HG03342 (cell line): ENCODE measurements at regions not wholly inside any gene's neighbourhood (a gene's known extent, or its start where the extent isn't known, plus 50 kb on each side); places are given as distances from the start of the nearest gene placed in this dataset.
"Not testable (repeated sequence)": the region's sequence is repeated elsewhere in the genome, so short reads cannot be mapped to it uniquely, and the experiment has no call there.

Experiments used
- ATAC-seq: cut with Tn5 transposase; IDR thresholded peaks from one replicate; pipeline ENCODE4 v1.9.1; 2021; ENCODE audit warnings: mild to moderate bottlenecking, moderate library complexity; ENCODE audit not compliant: unreplicated experiment

DNA sequence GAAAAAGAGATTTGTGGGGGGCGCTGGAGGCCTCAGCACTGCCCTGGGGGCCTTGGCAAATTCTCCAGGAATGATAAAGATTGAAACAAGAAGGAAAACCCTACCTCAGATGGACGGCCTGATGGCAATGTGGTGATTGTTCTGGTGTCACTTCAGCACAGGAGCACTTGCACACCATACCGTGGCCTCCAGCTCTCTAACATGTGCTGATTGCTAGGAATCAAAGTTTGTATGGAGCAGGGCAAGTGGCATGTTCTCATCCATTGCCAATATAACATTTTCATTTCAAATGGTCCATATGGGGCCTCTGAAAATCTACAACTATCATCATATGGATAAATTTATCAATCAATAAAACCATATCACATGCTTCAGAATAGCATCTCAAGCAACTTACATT lies 253.0 kb downstream of the DEPDC1B start:
- ATAC-seq, result no peak

DNA sequence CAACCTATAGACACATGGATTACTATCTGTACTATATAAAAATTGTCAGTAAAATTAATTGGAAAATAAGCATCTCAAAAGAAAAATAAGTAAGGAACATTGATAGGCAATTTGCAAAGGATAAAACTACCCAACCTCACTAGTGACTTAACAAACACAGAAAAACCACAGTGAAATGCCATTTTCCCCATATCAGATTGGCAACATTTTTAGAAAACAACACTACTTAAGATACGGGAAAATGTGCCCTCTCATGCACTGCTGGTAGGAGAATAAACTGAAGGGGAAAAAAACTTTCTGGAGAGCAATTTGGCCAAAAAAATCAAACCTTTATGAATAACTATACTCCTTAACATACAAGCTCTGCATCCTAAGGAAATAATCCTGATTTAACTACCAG lies 254.0 kb downstream of the DEPDC1B start:
- no peak for ATAC-seq

DNA sequence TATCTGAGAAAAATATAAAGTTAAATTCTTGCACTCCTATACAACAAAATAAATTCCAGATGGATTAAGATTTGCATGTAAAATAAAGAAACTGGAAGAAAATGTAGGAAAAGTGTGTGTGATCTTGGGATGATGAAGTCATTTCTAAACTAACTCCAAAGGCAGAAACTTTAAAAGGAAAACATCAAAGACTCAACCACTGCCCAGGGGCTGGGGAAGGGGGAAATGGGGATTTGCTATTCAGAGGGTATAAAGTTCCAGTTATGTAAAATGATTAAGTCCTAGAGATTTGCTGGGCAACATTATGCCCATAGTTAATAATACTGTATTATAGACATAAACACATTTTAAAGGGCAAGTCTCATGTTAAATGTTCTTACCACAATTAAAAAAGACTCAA lies 254.5 kb downstream of the DEPDC1B start:
- ATAC-seq, result no peak

DNA sequence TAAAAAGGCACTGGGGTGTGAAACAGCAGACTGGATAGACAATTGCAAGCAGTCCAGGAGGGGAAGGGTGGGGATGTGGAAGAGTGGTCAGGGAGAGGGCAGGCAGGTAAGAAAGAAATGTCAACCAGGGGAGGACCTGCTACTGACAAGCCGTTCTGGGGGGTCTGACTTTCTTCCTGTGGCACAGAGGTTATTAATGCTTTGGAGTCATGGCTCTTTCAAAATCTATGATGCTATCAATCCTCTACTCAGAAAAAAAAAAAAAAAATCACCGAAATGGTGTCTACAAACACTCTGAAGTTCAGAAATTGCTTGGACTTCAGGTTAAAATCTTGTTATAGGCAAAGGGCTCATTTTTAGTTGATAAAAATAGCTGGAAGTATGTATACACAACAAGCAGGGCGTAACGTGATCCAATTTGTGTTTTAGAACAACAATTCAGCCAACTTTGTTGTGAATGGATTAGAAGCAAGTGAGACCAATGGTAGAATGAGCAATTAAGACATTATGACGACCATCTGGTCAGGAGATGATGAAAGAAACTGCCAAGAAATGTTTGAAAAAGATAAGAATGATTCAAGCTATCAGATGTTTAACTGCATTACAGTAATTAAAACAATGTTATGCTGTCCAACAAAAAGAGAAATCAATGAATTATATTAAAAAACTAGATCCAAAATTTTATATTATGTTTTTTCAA lies 255.2 kb downstream of the DEPDC1B start:
- no peak for ATAC-seq

DNA sequence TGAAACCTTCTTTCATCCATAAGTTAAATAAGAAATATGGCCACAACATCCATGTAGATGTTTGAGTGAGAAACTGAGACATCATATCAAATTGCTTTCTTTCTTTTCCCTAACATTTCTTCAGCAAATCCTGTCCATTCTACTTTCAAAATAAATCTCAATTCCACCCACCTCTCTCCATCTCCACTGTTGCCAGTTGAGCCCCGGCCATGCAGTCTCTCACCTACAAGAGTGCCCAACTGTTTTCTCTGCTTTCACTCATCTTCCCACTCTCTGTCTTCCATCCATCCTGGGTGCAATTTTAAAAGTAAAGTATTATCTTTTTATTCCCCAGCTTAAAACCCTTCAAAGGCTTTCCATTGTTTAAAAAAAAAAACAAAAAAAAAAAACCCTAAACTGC lies 260.4 kb downstream of the DEPDC1B start:
- ATAC-seq, result no peak

DNA sequence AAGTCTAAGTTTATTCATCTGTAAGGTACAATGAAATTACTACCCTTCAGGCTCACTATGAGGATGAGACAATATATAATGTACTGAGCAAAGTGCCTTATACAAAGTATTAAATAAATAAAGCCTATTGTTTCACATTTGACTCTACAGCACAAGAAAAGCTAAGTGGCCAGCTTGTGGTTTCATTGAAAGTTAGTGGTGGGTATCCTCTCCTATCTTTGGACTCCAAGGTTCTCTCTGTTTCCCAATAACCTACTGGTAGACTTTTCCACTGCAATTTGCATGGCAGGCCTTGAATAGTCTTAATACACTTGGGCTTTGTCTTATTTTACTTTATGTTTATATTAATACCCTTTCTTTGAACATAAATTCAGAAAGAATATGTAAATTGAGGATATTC lies 262.7 kb downstream of the DEPDC1B start:
- ATAC-seq, result no peak

DNA sequence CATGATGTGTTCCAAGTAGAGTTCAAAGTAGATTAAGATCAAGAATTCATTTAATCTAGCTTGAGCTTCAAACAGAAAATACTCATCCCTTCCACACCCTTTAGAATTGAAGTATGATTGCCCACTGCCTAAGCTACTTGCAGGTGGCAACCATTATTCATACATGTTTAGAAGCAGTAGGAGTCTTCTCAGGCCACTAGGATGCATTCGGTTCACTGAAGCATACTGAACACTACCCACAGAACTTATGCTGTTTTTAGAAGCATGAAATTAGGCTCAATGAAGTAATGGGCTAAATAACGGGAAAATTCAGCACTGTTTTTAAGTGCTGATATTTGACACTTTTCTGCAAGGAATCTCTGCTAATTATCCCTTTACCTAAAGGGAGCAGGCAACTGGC lies 263.4 kb downstream of the DEPDC1B start:
- peak; percentile 80 for ATAC-seq

DNA sequence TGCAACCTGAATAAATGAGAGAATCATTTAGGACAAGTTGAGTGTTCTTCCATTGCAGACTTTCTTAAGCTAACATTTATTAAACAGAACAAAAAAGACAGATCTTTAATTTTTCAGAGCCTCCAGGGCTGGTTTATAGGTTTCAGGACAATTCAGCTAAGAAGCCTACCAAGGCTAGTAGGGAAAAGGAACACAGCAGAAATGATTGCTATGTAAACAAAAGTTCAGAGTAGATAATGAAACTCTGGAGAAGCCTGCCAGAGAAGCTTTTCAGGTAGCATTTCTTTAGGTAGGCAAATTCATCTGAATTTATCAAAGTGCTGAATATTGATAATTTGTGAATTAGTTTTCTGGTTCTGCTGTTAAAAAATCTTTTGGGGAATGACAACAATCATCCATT lies 264.2 kb downstream of the DEPDC1B start:
- ATAC-seq, result no peak

DNA sequence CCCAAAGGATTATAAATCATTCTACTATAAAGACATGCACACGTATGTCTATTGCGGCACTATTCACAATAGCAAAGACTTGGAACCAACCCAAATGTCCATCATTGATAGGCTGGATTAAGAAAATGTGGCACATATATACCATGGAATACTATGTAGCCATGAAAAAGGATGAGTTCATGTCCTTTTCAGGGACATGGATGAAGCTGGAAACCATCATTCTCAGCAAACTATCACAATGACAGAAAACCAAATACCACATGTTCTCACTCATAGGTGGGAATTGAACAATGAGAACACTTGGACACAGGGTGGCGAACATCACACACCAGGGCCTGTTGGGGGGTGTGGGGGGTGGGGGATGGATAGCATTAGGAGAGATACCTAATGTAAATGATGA lies 273.8 kb downstream of the DEPDC1B start:
- ATAC-seq, result not testable (repeated sequence)

DNA sequence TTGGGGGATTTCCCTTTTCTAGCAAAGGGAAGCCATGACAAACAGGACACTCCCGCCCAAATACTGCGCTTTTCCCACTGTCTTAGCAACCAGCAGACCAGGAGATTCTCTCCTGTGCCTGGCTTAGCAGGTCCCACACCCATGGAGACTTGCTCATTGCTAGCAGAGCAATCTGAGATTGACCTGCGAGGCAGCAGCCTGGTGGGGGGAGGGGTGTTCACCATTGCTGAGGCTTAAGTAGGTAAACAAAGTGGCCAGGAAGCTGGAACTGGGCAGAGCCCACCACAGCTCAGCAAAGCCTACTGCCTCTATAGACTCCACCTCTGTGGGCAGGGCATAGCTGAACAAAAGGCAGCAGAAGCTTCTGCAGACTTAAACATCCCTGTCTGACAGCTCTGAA lies 279.2 kb downstream of the DEPDC1B start:
- not testable (repeated sequence) for ATAC-seq

DNA sequence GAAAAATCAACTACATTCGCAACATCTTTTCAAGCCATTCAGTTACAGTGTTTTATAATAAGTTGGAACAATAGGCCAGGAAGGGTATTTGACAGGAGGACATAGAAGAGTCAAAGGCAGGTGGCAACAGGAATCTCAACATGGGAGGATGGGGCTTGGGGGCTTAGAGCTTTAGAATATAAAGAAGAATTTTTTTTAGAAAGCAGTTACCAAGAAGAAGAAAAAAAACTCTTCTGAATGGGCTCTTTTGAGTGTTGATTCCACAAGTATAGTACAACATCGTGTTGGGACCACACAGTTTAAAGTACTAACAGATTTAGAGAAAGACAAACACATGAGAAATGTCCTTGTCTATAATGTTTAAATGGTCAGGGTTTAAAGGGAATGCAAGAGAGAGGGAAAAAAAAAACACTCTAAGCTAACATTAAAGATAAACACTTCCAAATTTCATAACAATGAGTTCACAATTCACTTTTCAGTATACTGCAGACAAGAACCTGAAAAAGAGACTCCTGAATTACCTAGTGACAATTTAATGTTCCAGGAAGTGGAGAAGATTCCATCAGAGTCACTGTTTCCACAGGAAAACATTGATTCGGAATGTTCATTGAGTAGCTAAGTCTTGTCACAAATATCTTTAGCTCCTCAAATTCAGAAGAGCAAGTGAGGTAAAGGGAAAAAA lies 282.3 kb downstream of the DEPDC1B start:
- no peak for ATAC-seq

DNA sequence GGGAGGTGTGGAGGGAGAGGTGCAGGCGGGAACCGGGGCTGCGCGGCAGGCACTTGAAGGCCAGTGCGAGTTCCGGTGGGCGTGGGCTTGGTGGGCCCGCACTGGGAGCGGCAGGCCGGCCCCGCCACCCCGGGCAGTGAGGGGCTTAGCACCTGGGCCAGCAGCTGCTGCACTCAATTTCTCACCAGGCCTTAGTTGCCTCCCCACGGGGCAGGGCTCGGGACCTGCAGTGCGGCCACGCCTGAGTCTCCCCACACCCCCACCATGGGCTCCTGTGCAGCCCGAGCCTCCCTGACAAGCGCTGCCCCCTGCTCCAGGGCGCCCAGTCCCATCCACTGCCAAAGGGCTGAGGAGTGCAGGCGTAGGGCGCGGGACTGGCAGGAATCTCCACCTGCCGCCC lies 284.5 kb downstream of the DEPDC1B start:
- no peak for ATAC-seq

DNA sequence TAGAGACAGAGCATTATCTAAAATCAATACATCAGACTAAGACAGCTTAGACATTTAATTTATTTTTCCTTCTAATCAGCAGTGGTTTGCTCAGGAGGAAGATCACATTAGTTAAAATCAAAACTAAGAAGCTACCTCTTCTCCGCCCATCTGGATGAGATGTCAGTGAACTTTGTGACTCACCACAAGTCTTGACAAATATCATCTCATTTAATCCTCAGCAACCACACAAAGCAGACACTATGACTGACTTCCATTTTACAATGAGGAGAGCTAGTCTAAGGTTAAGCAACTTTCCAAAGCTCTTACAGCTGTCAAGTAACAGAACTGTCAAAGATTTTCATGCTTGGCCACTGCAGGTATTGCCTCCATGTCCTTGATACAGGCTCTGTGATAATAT lies 289.5 kb downstream of the DEPDC1B start:
- no peak for ATAC-seq

DNA sequence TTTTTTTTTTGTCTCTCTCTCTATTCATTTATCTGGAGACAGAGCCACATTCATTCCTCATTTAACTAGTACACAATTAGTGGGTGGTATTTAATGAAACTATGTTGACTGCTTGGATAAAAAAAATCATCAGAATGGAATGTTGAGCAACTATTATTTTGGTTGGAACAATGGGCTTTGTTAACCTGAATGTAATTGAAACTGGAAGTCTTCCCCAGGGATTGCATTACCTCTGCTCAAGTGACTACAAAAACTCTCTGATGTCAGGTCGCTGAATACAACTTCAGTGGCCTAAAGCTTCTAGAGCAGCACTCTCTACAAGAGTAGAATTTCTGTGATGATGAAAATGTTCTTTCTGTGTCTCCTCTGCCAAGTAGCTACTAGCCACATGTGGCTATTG lies 295.8 kb downstream of the DEPDC1B start:
- ATAC-seq, result no peak

DNA sequence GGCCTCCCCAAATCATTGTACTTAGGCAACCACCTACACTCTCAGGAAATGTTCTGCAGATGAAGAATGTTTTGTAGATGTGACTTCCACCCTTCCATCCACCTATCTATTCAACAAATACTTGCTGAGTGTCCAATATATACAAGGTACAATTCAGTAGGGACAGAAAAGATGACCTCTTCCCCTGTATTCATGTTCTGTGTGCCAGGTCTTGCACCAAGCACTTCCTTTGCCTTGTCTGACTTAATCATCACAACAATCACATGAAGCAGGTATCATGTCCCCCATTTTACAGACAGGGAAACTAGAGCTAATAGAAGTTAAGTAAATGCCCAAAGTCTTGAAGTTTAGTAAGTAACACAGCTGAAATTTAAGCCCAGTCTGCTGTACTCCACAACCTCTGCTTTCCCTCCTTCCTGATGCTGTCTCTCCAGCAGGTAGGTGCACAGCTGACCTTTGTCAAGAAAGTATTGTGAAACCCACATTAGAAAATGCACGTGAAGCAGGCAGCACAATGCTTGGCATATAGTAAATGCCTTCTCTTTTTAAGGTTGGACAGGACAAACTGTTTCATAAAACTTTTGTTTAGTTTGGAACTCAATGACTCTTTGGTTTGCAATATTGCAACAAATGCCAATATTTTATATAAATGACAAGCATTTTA lies 296.5 kb downstream of the DEPDC1B start:
- no peak for ATAC-seq

DNA sequence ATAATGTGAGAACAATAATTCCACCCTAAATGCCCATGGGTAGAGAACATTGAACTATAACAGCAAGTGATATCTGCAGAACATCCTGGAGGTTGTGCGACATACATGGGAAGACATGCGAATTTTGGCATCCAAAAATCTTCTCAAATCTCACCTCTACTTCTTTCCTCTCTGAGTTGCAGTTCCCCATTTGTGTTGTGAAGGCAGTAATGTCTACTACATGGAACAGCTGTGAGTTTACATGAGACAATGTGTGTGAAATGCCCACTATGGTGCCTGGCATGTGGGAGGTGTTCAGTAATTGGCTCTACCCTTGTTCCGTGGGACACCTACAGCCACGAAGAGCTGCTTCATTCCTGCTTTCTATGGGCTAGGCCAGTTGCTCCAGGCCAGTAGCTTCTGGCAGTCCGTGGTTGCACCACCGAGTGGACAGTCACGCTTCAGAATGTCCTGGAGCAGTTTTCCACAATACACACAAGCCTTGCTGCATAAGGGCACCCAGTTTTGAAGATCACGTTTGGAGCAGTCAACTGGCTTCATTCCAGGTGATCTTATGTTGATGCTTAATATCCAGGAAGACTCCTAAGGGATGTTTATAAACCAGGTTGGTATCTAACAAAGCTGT lies 297.7 kb downstream of the DEPDC1B start:
- no peak for ATAC-seq

DNA sequence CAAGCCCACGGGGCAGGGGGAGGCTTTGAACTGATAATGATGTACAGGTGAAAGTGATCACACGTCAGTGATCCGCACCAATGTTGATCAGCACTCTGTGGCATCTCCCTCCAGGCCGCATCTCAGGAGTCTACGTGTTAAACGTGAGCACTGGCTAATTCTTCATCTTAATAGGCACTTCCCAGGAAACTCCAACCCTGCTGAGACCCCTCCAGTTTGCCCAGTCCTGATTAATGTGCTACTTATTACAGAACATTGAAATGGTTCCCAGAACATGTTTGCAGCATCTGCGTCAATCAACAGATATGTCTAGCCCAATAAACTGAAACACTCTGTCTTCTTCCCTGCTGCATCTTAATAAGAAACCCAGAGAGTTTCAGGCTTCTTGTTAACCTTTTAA lies 298.4 kb downstream of the DEPDC1B start:
- no peak for ATAC-seq

DNA sequence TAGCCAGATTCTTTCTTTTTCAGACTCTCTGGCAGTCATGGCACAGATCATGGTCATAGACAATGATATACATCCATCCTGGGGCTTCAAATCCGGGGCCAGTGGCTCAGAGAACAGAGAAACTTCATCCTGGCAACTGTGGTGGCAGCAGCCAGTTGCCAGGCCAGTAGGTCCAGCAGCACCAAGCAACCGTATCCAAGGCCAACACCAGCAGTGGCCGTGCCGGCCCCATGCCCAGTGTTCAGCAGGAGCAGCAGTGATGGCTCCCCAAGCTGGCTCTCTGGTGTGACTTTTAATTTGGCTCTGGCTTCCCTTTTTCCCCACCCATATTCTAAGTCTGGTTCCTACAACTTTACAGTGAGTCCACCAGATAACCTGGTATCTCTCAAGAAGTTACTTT lies 300.5 kb downstream of the DEPDC1B start:
- ATAC-seq, result no peak

DNA sequence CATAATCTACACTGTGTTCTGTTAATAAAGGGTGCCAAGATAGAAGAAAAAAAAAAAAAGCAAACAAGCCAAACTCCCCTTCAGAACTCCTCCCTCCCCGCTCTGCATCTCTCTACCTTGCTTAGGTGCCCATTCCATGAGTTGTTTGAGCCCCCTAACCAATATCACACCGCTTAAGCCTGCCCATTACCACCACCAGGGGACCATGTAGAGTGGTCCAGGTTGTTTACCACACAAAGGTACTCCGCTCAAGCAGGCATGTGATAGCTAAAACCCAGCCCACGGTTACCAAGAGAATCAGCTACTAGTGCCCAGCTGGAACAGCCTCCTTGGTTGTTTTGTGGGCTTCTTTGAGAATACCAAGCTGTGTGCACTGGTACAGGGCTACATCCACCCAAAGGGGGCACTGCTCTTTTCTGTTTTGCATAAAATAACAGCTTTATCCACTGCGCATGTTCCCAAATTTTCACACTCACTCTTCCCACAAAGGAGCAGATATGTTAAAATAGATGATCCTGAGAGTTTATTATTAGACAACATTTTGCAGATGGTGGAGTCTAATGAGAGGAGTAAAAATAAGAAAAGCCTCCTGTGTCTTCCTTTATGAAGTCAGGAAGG lies 304.1 kb downstream of the DEPDC1B start:
- no peak for ATAC-seq

DNA sequence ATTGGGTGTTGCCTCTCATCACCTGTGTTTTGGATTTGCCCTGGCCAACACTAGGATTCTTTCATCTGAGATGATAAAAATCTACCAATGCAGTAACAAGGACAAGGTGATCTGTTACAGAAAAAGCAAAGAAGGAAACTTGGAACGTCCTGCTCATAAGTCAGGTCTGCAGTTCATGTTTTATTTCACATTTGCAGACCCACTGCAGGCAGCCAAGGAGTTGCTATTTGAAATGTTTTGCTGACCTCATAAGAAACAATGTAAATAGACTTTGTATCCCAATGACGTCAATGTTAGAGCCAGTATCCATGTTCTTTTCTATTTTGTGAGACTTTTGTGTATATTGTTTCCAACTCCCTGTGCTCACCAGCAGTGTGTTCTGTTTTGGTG lies 312.9 kb downstream of the DEPDC1B start:
- no peak for ATAC-seq

DNA sequence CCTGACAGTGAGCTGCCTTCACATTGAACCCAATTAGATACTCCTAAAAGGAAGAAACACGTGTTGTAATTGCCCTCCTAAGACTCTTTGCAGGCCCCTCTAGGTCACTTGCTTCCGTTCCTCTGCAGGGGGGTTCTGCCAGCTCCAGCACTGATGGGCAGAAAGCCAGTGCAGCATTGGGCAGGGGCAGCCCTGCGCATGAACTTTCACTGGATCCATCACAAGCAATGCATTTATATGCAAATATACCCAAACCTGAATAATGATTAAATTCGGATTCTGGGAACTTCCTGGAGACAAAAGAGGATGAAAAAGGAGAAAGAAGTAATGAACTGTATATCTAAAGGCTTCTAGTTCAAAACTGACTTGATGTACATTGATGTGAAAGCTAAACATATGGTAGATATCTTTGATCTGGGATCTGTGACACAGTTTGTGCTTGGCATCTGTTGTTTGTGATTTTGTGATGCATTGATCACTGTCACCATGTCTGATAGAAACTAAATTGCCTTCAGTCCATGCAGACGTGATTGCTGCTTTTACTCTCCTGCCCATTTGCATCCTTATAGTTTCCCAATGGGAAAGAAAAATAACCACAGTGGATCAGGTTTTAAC lies 313.4 kb downstream of the DEPDC1B start:
- no peak for ATAC-seq
